H9 (cell line): ENCODE measurements at regions not wholly inside any gene's neighbourhood (a gene's known extent, or its start where the extent isn't known, plus 50 kb on each side); places are given as distances from the start of the nearest gene placed in this dataset.
A peak's percentile ranks its signal among the peaks of the same experiment; 100 is the strongest.

Experiments
- DNase-seq: peaks from one replicate; pipeline ENCODE4 v3.0.0-alpha.2; 2017
- H2AFZ ChIP-seq: one replicate; pipeline ENCODE4 v1.6.1; 2013; ENCODE audit warnings: mild to moderate bottlenecking, low read length, control low read depth, moderate library complexity
- H2AK5ac ChIP-seq: 2 replicates; pipeline ENCODE4 v1.6.1; 2013; ENCODE audit warnings: low read length, control low read depth, mixed read lengths; ENCODE audit not compliant: insufficient read length
- H2BK120ac ChIP-seq: one replicate; pipeline ENCODE4 v1.6.1; 2013; ENCODE audit warnings: low read depth, mild to moderate bottlenecking, low read length, control low read depth, inconsistent platforms; ENCODE audit not compliant: poor library complexity, severe bottlenecking
- H2BK12ac ChIP-seq: 2 replicates; pipeline ENCODE4 v1.6.1; 2013; ENCODE audit warnings: low read length, control low read depth, mixed read lengths, low read depth; ENCODE audit not compliant: insufficient read length
- H2BK15ac ChIP-seq: 2 replicates; pipeline ENCODE4 v1.6.1; 2013; ENCODE audit warnings: low read depth, low read length, control low read depth
- H2BK20ac ChIP-seq: one replicate; pipeline ENCODE4 v1.6.1; 2013; ENCODE audit warnings: low read depth, mild to moderate bottlenecking, low read length, control low read depth, inconsistent platforms; ENCODE audit not compliant: poor library complexity, severe bottlenecking
- H2BK5ac ChIP-seq: 2 replicates; pipeline ENCODE4 v1.6.1; 2013; ENCODE audit warnings: low read length, control low read depth, mixed read lengths; ENCODE audit not compliant: insufficient read length
- H3K14ac ChIP-seq: 2 replicates; pipeline ENCODE4 v1.6.1; 2013; ENCODE audit warnings: low read length, control low read depth; ENCODE audit not compliant: insufficient read depth
- H3K18ac ChIP-seq: 2 replicates; pipeline ENCODE4 v1.6.1; 2013; ENCODE audit warnings: low read depth, mild to moderate bottlenecking, mixed read lengths, low read length, control low read depth; ENCODE audit not compliant: insufficient read length
- H3K23ac ChIP-seq: 2 replicates; pipeline ENCODE4 v1.6.1; 2013; ENCODE audit warnings: low read length, control low read depth, mixed read lengths, low read depth; ENCODE audit not compliant: insufficient read length
- H3K23me2 ChIP-seq: 2 replicates; pipeline ENCODE4 v1.6.1; 2013; ENCODE audit warnings: low read depth, mild to moderate bottlenecking, mixed read lengths, low read length, control low read depth; ENCODE audit not compliant: insufficient read length, poor library complexity, severe bottlenecking
- H3K27ac ChIP-seq: 2 replicates; pipeline ENCODE4 v1.5.1; 2013; ENCODE audit warnings: low read length, control low read depth, mixed read lengths, low read depth; ENCODE audit not compliant: insufficient read length
- H3K27me3 ChIP-seq: 2 replicates; pipeline ENCODE4 v1.6.1; 2013; ENCODE audit warnings: low read length, control low read depth, inconsistent platforms; ENCODE audit not compliant: insufficient read depth
- H3K4ac ChIP-seq: 2 replicates; pipeline ENCODE4 v1.6.1; 2013; ENCODE audit warnings: low read depth, mild to moderate bottlenecking, control low read depth, inconsistent platforms, low read length, moderate library complexity
- H3K4me1 ChIP-seq: 2 replicates; pipeline ENCODE4 v1.6.1; 2013; ENCODE audit warnings: low read length, control low read depth, inconsistent platforms; ENCODE audit not compliant: insufficient read depth
- H3K4me2 ChIP-seq: 2 replicates; pipeline ENCODE4 v1.6.1; 2013; ENCODE audit warnings: low read length, control low read depth, mixed read lengths; ENCODE audit not compliant: insufficient read length, insufficient read depth
- H3K56ac ChIP-seq: 2 replicates; pipeline ENCODE4 v1.6.1; 2013; ENCODE audit warnings: low read depth, mild to moderate bottlenecking, mixed read lengths, low read length, control low read depth; ENCODE audit not compliant: insufficient read length
- H3K79me1 ChIP-seq: 2 replicates; pipeline ENCODE4 v1.6.1; 2013; ENCODE audit warnings: low read depth, mild to moderate bottlenecking, moderate library complexity, low read length, control low read depth, inconsistent platforms; ENCODE audit not compliant: insufficient read depth, poor library complexity, severe bottlenecking
- H3K79me2 ChIP-seq: 2 replicates; pipeline ENCODE4 v1.6.1; 2013; ENCODE audit warnings: low read length, control low read depth, inconsistent platforms; ENCODE audit not compliant: insufficient read depth
- H3K9ac ChIP-seq: 2 replicates; pipeline ENCODE4 v1.6.1; 2013; ENCODE audit warnings: low read length, control low read depth, mixed read lengths; ENCODE audit not compliant: insufficient read length; ENCODE audit errors: extremely low read depth
- H3K9me3 ChIP-seq: one replicate; pipeline ENCODE4 v1.6.1; 2013; ENCODE audit warnings: low read depth, low read length, inconsistent platforms; ENCODE audit not compliant: control insufficient read depth
- H3T11ph ChIP-seq: one replicate; pipeline ENCODE4 v1.6.1; 2013; ENCODE audit warnings: mild to moderate bottlenecking, low read length, control low read depth, inconsistent platforms
- H4K20me1 ChIP-seq: one replicate; pipeline ENCODE4 v1.6.1; 2013; ENCODE audit not compliant: control insufficient read depth, insufficient read length, insufficient read depth
- H4K5ac ChIP-seq: 2 replicates; pipeline ENCODE4 v1.6.1; 2013; ENCODE audit warnings: low read depth, mild to moderate bottlenecking, mixed read lengths, low read length, control low read depth; ENCODE audit not compliant: insufficient read length
- H4K8ac ChIP-seq: replicated peaks from 2 replicates; pipeline ENCODE4 v1.6.1; 2013; ENCODE audit warnings: low read length, control low read depth, mixed read lengths, low read depth; ENCODE audit not compliant: insufficient read length
- H4K91ac ChIP-seq: 2 replicates; pipeline ENCODE4 v1.6.1; 2013; ENCODE audit warnings: low read depth, mild to moderate bottlenecking, moderate library complexity, mixed read lengths, low read length, control low read depth; ENCODE audit not compliant: insufficient read length
- H3K27ac Mint-ChIP-seq, 3 experiments: 2 replicates in 2 of 3; 3 replicates in 1 of 3; pipeline ENCODE4 v1.8.0; 2020 to 2021; ENCODE audit warnings: mixed read lengths in 3 of 3, mild to moderate bottlenecking in 1 of 3, moderate library complexity in 1 of 3
- H3K27me3 Mint-ChIP-seq: 2 replicates; pipeline ENCODE4 v1.8.0; 2021; ENCODE audit warnings: low read depth, mild to moderate bottlenecking, moderate library complexity, mixed read lengths
- H3K36me3 Mint-ChIP-seq, 3 experiments: 2 replicates in 2 of 3; 3 replicates in 1 of 3; pipeline ENCODE4 v1.8.0; 2020 to 2021; ENCODE audit warnings: low read depth in 3 of 3, mixed read lengths in 3 of 3; ENCODE audit not compliant: insufficient read depth in 1 of 3
- H3K4me1 Mint-ChIP-seq, 2 experiments: 2 replicates each; pipeline ENCODE4 v1.8.0; 2020; ENCODE audit warnings: mixed read lengths in 2 of 2
- H3K4me3 Mint-ChIP-seq, 2 experiments: 2 replicates in 1 of 2; 3 replicates in 1 of 2; pipeline ENCODE4 v1.8.0; 2020 to 2021; ENCODE audit warnings: mild to moderate bottlenecking in 2 of 2, mixed read lengths in 2 of 2, moderate library complexity in 1 of 2
- H3K9me3 Mint-ChIP-seq, 2 experiments: 2 replicates in 1 of 2; 3 replicates in 1 of 2; pipeline ENCODE4 v1.8.0; 2020; ENCODE audit warnings: mild to moderate bottlenecking in 2 of 2, mixed read lengths in 2 of 2, moderate library complexity in 1 of 2
- CTCF ChIP-seq: fragments of 200-600 bp; sonication (generic); conservative IDR thresholded peaks from 3 replicates; pipeline ENCODE4 v1.8.0; 2021; ENCODE audit warnings: antibody characterized with exemption, mild to moderate bottlenecking
- whole genome bisulfite sequencing: extraction: QIAGEN DNeasy Blood & Tissue Kit; methylation state at CpG from one replicate; pipeline ENCODE4 v1.1.7; 2013; ENCODE audit warnings: missing lambda C conversion rate, low lambda C conversion rate, mixed read lengths; ENCODE audit not compliant: insufficient read length; ENCODE audit errors: extremely low coverage; 5-methylcytosine and 5-hydroxymethylcytosine counted together

- no peaks in the 10 kb centered on the region for H3K9me3 Mint-ChIP-seq
- Histone ChIP-seq H2BK5ac (no peak overlapping the region), H3K4ac (no peak overlapping the region), H3K18ac (no peak overlapping the region), H3K27ac (no peak overlapping the region), H3K23me2 (no peaks in the 10 kb centered on the region), H3K23ac (no peak overlapping the region), H2BK15ac (no peak overlapping the region), H2AK5ac (no peak overlapping the region), H4K8ac (no peak overlapping the region), H3T11ph (no peak overlapping the region), H3K56ac (no peak overlapping the region), H3K9ac (no peak overlapping the region), H3K4me1 (no peaks in the 10 kb centered on the region), H2BK12ac (no peak overlapping the region), H4K20me1 (no peaks in the 10 kb centered on the region), H2BK120ac (no peak overlapping the region), H3K79me2 (no peaks in the 10 kb centered on the region), H3K9me3 (no peaks in the 10 kb centered on the region), H3K79me1 (no peaks in the 10 kb centered on the region), H4K5ac (no peak overlapping the region), H3K14ac (no peak overlapping the region), H2AFZ (no peak overlapping the region), H3K27me3 (no peaks in the 10 kb centered on the region), H4K91ac (no peak overlapping the region), H2BK20ac (no peak overlapping the region), H3K4me2 (no peak overlapping the region)
- no peaks in the 10 kb centered on the region; the same call in 1 of the 2 replicates for H3K27me3 Mint-ChIP-seq
- peak overlapping the region in 1 of 3 experiments; percentile 60; a peak in 1 of 7 replicates for H3K27ac Mint-ChIP-seq
- no peak overlapping the region for H3K4me3 Mint-ChIP-seq
- no CpG with 5 or more reads among the region's 4 CpGs for WGBS
- no peaks in the 10 kb centered on the region for H3K36me3 Mint-ChIP-seq
- H3K4me1 Mint-ChIP-seq, result peaks cover 13 to 14% of the 10 kb centered on the region in 2 experiments
- no peak for DNase-seq
- TF ChIP-seq CTCF, result no peak
Observed at GRCh38 chr6:150711061-150711460, 111.4 kb downstream of the PLEKHG1 start.
